ENCODE measurements at regions not wholly inside any gene's neighbourhood (a gene's known extent, or its start where the extent isn't known, plus 50 kb on each side); places are given as distances from the start of the nearest gene placed in this dataset.

DNA sequence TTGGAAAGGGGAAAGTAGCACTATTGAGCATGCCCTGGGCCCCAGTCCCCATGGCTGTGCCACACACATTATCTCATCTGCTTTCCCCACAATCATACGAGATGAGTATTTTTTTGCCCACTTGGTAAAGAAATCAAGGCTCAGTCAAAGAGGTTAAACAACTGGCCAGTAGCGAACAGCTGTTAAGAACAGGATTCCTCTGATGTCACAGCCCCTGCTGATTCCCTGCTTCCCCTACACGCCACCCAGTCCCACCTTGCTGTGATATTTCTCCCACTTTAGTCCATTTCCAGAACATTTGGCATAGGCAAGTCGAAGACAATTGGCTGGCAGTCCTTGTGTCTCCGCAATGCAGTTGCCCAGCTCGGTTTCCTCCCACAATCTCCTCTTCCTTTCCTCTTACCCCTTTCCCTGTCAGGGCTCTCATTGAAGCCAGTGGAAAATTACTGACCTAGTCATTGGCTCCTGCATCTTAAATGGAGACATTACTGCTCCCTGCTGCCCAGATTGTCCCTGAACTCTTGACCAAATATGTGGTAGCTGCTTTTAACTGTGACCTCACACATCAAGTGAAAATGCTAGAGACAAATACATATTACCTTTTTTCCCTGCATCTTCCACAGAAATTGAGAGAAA, 56.5 kb upstream of the EEPD1 start:
- TF ChIP-seq, protein P1, sequence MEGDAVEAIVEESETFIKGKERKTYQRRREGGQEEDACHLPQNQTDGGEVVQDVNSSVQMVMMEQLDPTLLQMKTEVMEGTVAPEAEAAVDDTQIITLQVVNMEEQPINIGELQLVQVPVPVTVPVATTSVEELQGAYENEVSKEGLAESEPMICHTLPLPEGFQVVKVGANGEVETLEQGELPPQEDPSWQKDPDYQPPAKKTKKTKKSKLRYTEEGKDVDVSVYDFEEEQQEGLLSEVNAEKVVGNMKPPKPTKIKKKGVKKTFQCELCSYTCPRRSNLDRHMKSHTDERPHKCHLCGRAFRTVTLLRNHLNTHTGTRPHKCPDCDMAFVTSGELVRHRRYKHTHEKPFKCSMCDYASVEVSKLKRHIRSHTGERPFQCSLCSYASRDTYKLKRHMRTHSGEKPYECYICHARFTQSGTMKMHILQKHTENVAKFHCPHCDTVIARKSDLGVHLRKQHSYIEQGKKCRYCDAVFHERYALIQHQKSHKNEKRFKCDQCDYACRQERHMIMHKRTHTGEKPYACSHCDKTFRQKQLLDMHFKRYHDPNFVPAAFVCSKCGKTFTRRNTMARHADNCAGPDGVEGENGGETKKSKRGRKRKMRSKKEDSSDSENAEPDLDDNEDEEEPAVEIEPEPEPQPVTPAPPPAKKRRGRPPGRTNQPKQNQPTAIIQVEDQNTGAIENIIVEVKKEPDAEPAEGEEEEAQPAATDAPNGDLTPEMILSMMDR (IDR thresholded peaks at IDR 0.05): peak in 4 of 9 donors; percentile 17 to 48 (median 34)
- WGBS, 2 donors: 65 to 68% methylated on average over 6 of the region's 6 CpGs
- H3K36me3 ChIP-seq: no peaks in the 10 kb centered on the region
- ATAC-seq (peak in 7 of 8 donors; percentile 41 to 76 (median 67)), DNase-seq (no peak)
- no peak overlapping the region for H3K27ac ChIP-seq
- no peaks in the 10 kb centered on the region for H3K27me3 ChIP-seq
- H3K9me3 ChIP-seq: peaks cover 0 to 5% (median 0%) of the 10 kb centered on the region in 11 donors
- H3K4me1 ChIP-seq: peaks cover 0 to 19% (median 8%) of the 10 kb centered on the region in 9 donors
- H3K4me3 ChIP-seq: no peak overlapping the region
- intact Hi-C loops (cut with DNase I): loop anchor here in 5 of 10 donors (5.0 to 10.0 kb wide), 2 partner anchors 109 to 112 kb away; no protein-coding TSS in a partner anchor

DNA sequence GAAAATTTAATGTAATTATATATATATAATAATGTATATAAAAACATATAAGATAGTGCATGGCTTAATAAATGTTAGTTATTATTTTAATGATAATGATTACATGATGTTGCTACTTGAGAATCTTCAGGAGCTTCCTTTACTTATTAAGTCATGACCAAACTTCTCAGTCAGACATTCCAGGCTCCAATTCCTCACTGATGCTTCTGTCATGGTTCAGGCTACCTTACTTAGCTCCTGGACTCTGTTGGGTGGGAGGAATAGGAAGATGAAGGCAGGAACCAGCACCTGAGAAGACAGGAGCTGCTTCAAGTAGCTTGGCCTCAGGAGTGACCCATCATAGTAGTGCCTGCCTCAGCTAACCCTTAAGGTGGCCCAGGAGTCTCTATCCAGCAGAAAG, 55.0 kb upstream of the EEPD1 start:
- intact Hi-C loops (cut with DNase I): loop anchor here in 5 of 10 donors (5.0 to 10.0 kb wide), 2 partner anchors 111 to 113 kb away; no protein-coding TSS in a partner anchor
- H3K36me3 ChIP-seq: no peaks in the 10 kb centered on the region
- TF ChIP-seq, protein P1 (IDR thresholded peaks at IDR 0.05): no peak
- DNase-seq (no peak), ATAC-seq (no peak)
- H3K9me3 ChIP-seq: peaks cover 0 to 5% (median 0%) of the 10 kb centered on the region in 11 donors
- no peaks in the 10 kb centered on the region for H3K27me3 ChIP-seq
- H3K4me1 ChIP-seq: peaks cover 0 to 11% (median 5%) of the 10 kb centered on the region in 9 donors
- H3K27ac ChIP-seq: no peak overlapping the region
- H3K4me3 ChIP-seq: no peak overlapping the region

DNA sequence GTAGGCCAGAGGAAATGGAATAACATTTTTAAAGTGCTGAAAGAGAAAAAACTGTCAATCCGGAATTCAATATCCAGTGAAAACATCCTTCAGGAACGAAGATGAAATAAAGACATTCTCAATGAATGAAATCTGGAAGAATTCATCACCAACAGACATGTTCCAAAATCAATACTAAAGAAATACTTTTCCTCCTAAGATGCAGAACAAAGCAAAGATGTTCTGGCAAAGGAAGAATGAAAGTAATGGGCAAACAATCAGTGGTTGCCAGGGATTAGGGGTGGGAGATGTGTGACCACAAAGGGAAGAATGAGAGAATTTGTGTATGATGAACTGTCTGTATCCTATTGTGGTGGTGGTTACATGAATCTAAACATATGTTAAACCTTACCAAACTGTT, 52.8 kb upstream of the EEPD1 start:
- Histone ChIP-seq H3K4me1 (peaks cover 0 to 17% (median 7%) of the 10 kb centered on the region in 9 donors), H3K4me3 (no peak overlapping the region), H3K9me3 (peaks cover 0 to 5% (median 0%) of the 10 kb centered on the region in 11 donors), H3K27ac (no peak overlapping the region), H3K36me3 (no peaks in the 10 kb centered on the region), H3K27me3 (no peaks in the 10 kb centered on the region)
- intact Hi-C loops (cut with DNase I): no loop called here
- DNase-seq: no peak
- TF ChIP-seq, protein P1 (IDR thresholded peaks at IDR 0.05): no peak
- ATAC-seq: no peak
- 21 to 30% methylated on average over 2 of the region's 2 CpGs for WGBS, 2 donors

DNA sequence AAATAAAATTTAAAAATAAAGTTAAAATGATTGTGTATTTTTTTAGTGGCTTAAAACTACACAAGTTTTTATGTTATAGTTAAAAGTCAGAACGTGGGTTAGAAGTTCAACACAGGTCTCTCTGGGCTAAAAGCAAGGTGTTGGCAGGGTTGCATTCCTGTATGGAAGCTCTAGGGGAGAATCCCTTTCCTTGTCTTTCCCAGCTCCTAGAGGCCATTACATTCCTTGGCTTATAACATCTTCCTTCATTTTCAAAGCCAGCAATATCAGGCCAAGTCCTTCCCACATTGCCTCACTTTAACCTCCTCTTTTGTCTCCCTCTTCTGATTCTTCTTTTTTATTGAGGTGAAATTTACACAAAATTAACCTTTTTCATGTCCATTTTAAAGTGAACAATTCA, 52.4 kb upstream of the EEPD1 start:
- DNase-seq (no peak), ATAC-seq (no peak)
- peaks cover 0 to 5% (median 0%) of the 10 kb centered on the region in 11 donors for H3K9me3 ChIP-seq
- TF ChIP-seq, protein P1 (IDR thresholded peaks at IDR 0.05): no peak
- H3K27me3 ChIP-seq: no peaks in the 10 kb centered on the region
- H3K4me1 ChIP-seq: peaks cover 0 to 17% (median 7%) of the 10 kb centered on the region in 9 donors
- H3K36me3 ChIP-seq: no peaks in the 10 kb centered on the region
- intact Hi-C loops (cut with DNase I): no loop called here
- no peak overlapping the region for H3K27ac ChIP-seq
- WGBS, 2 donors: 56 to 67% methylated on average over 1 of the region's 1 CpG
- no peak overlapping the region for H3K4me3 ChIP-seq

Measured in heart right ventricle (tissue), 16 donors.